ENCODE measurements at regions not wholly inside any gene's neighbourhood (a gene's known extent, or its start where the extent isn't known, plus 50 kb on each side); places are given as distances from the start of the nearest gene placed in this dataset.

DNA sequence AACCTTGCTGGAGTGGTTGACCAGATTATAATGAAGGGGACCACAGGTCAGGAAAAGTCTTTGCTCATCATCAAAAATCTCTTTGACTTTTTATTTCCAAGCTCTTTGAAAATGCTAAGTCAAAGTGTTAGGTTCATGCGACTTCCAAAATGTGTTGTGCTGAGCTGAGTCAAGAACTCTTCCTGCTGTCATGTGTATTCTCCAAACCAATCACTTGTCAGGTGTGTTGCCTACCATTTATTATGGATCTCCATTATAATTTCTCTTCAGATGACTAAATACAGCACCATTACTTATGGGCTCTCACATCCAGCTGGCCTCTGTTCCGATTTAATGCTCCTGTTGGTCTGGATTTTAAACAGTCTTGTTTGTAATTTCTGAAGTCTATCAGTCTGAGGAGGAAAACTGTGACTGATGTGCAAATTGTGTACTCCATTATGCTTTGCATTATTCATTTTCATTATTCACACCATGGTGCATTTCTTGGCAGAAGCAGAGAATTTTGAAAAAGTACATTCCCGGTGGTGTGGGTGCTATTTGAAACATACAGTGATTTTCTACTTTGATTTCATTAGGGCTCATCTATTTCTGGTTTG, 562.5 kb downstream of the LMO7 start:
- Mint-ChIP-seq H3K4me1 (ENCODE audit: low read depth) (no peaks in the 10 kb centered on the region), H3K27me3 (no peaks in the 10 kb centered on the region), H3K36me3 (ENCODE audit: insufficient read depth) (no peaks in the 10 kb centered on the region), H3K9me3 (ENCODE audit: low read depth) (peaks cover 7% of the 10 kb centered on the region), H3K4me3 (ENCODE audit: low read depth) (no peak overlapping the region), H3K27ac (no peak overlapping the region)
- no peak for DNase-seq (ENCODE audit: low spot score, unreplicated experiment)
- TF ChIP-seq, protein P1, sequence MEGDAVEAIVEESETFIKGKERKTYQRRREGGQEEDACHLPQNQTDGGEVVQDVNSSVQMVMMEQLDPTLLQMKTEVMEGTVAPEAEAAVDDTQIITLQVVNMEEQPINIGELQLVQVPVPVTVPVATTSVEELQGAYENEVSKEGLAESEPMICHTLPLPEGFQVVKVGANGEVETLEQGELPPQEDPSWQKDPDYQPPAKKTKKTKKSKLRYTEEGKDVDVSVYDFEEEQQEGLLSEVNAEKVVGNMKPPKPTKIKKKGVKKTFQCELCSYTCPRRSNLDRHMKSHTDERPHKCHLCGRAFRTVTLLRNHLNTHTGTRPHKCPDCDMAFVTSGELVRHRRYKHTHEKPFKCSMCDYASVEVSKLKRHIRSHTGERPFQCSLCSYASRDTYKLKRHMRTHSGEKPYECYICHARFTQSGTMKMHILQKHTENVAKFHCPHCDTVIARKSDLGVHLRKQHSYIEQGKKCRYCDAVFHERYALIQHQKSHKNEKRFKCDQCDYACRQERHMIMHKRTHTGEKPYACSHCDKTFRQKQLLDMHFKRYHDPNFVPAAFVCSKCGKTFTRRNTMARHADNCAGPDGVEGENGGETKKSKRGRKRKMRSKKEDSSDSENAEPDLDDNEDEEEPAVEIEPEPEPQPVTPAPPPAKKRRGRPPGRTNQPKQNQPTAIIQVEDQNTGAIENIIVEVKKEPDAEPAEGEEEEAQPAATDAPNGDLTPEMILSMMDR (IDR thresholded peaks at IDR 0.05; ENCODE audit: unreplicated experiment) = no peak

DNA sequence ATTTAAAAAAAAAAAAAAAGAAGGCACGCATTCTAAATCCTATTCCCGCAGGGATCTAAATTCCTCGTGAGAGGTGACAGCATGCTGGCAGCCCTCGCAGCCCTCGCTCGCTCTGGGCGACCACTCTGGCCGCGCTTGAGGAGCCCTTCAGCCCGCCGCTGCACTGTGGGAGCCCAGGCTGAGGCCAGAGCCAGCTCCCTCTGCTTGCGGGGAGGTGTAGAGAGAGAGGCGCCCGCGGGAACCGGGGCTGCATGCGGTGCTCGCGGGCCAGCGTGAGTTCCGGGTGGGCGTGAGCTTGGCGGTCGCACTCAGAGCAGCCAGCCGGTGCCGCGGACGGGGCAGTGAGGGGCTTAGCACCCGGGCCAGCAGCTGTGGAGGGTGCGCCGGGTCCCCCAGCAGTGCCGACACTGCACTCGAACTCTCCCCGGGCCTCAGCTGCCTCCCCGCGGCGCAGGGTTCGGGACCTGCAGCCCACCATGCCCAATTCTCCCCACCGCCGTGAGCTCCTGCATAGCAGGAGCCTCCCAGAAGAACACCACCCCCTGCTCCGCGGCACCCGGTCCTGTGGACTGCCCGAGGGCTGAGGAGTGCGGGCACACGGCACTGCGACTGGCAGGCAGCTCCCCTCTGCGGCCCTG, 553.9 kb downstream of the LMO7 start:
- Mint-ChIP-seq H3K36me3 (ENCODE audit: insufficient read depth) (no peaks in the 10 kb centered on the region), H3K9me3 (ENCODE audit: low read depth) (peaks cover 5% of the 10 kb centered on the region), H3K27ac (no peak overlapping the region), H3K4me3 (ENCODE audit: low read depth) (no peak overlapping the region), H3K4me1 (ENCODE audit: low read depth) (no peaks in the 10 kb centered on the region), H3K27me3 (no peaks in the 10 kb centered on the region)
- TF ChIP-seq, protein P1 (IDR thresholded peaks at IDR 0.05; ENCODE audit: unreplicated experiment) = no peak
- DNase-seq (ENCODE audit: low spot score, unreplicated experiment) = no peak

DNA sequence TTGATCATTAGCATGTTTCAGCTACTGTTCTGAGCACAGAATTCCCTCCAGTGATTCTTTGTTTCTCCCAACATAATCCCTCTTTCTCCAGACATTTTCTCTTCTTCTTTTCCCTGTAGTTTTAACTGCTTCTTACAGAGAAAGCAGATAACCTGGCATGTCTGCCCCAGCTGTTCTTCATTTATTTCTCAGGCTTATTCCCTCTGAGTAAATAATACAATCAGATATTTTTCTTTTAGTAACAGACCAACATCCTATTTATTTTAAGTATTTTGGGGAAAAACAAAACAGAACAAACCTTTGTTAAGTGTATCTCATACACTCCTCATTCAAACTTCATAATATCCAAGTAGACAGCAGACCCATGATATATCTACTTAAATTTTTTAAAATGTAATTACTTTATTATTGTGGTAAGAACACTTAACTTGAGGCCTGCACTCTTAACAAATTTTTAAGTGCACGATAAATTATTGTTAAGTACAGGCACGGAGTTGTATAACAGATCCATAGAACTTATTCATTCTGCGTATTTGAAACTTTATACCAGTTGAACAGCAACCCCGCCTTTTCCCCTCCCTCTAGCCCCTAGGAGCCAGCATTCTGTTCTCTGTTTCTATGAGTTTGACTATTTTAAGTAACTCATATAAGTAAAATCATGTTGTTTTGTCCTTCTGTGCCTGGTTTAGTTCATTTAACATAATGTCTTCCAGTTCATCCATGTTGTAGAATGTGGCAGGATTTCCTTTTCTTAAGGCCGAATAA, 540.0 kb downstream of the LMO7 start:
- Mint-ChIP-seq H3K36me3 (ENCODE audit: insufficient read depth) (no peaks in the 10 kb centered on the region), H3K4me3 (ENCODE audit: low read depth) (no peak overlapping the region), H3K27ac (no peak overlapping the region), H3K27me3 (no peaks in the 10 kb centered on the region), H3K9me3 (ENCODE audit: low read depth) (no peaks in the 10 kb centered on the region), H3K4me1 (ENCODE audit: low read depth) (peaks cover 5% of the 10 kb centered on the region)
- TF ChIP-seq, protein P1 (IDR thresholded peaks at IDR 0.05; ENCODE audit: unreplicated experiment) = no peak
- no peak for DNase-seq (ENCODE audit: low spot score, unreplicated experiment)

DNA sequence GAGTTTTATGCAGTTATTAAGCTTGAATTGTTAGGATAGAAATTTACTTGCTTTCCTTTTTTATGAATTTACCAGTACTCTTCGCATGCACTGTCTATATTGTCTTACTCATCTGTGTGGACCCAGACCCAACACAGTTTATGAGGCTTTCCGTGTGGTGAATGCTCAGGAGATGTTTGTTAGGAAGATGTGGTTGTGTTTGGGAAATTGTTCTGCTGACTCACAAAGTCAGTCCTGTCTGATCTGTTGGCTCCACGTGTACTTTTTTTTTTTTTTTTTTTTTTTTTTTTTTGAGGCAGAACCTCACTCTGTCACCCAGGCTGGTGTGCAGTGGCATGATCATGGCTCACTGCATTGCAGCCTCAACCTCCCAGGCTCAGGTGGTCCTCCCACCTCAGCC, 532.5 kb downstream of the LMO7 start:
- H3K4me3 Mint-ChIP-seq (ENCODE audit: low read depth) = no peak overlapping the region
- H3K27ac Mint-ChIP-seq = no peak overlapping the region
- peaks cover 3% of the 10 kb centered on the region for H3K9me3 Mint-ChIP-seq (ENCODE audit: low read depth)
- peaks cover 5% of the 10 kb centered on the region for H3K4me1 Mint-ChIP-seq (ENCODE audit: low read depth)
- no peaks in the 10 kb centered on the region for H3K27me3 Mint-ChIP-seq
- no peak for DNase-seq (ENCODE audit: low spot score, unreplicated experiment)
- no peaks in the 10 kb centered on the region for H3K36me3 Mint-ChIP-seq (ENCODE audit: insufficient read depth)
- TF ChIP-seq, protein P1 (IDR thresholded peaks at IDR 0.05; ENCODE audit: unreplicated experiment) = no peak

DNA sequence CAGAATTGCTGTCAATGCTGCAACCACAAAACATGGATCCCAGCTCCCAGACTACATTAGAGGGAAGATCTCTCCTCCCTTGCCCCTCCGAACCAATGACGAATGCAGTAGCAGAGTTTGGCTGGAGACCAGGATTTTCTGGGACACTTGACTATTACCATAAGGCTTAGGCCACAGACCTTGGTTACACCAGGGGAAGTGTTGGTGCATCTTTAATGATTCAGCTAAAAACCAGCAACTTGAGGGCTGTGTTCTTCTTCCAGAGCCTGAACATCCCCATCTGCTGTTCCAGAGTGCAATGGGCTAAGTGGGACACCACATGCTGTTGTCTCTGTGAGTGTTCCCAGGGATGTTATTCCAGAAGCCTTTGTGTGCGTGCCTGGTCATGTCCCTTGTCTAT, 528.2 kb downstream of the LMO7 start:
- DNase-seq (ENCODE audit: low spot score, unreplicated experiment) = no peak
- no peak overlapping the region for H3K4me3 Mint-ChIP-seq (ENCODE audit: low read depth)
- peaks cover 5% of the 10 kb centered on the region for H3K4me1 Mint-ChIP-seq (ENCODE audit: low read depth)
- no peak overlapping the region for H3K27ac Mint-ChIP-seq
- H3K9me3 Mint-ChIP-seq (ENCODE audit: low read depth) = peaks cover 3% of the 10 kb centered on the region
- TF ChIP-seq, protein P1 (IDR thresholded peaks at IDR 0.05; ENCODE audit: unreplicated experiment) = no peak
- H3K36me3 Mint-ChIP-seq (ENCODE audit: insufficient read depth) = no peaks in the 10 kb centered on the region
- no peaks in the 10 kb centered on the region for H3K27me3 Mint-ChIP-seq
